Renal cortex interstitium (tissue), 11 donors: ENCODE measurements at regions not wholly inside any gene's neighbourhood (a gene's known extent, or its start where the extent isn't known, plus 50 kb on each side); places are given as distances from the start of the nearest gene placed in this dataset.
"Not testable (repeated sequence)": the region's sequence is repeated elsewhere in the genome, so short reads cannot be mapped to it uniquely, and the experiment has no call there.

Source experiments
- DNase-seq, 11 donors: peaks; one replicate each; pipeline ENCODE4 v3.0.0-alpha.2; 2013; ENCODE audit warnings: low read depth in 9 of 11, low spot score in 4 of 11; ENCODE audit errors: extremely low read depth in 1 of 11

DNA sequence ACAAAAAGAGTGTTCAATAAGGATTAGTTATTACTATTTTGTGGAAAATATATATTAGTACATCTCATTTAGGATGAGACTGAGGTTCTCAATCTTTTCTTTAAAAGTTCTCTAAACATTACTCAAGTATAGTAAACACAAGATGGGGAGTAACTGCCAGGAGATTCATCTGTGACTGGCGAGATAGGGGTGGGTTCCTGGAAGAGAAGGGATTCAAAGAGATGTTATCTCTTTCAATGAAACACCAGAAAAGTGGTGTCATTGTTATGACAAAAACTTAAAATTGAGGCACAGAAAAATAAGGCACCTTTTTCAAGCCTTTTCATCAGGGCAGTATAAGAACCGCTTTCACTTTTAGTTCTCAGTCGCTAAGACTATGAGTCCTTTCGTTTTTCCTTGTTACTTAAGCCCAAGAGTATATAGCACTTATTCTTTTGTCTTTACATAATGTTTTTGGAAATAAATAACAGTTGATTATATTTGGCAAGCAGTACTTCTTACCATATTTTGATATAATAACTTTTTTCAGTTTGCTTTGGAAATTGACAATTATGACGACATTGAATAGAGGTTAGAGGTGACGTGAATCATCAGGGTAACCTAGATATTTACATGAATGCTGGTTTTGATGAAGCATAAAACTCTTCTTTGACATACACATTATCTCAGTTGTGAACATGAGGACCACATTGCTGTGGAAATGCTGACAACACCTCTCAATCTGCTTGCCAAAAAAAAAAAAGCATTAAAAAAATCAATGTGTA lies 393.9 kb upstream of the TCF4 start:
- no peak for DNase-seq

GRCh38 chr18:55974521-55974920 lies 386.5 kb upstream of the TCF4 start:
- no peak for DNase-seq

DNA sequence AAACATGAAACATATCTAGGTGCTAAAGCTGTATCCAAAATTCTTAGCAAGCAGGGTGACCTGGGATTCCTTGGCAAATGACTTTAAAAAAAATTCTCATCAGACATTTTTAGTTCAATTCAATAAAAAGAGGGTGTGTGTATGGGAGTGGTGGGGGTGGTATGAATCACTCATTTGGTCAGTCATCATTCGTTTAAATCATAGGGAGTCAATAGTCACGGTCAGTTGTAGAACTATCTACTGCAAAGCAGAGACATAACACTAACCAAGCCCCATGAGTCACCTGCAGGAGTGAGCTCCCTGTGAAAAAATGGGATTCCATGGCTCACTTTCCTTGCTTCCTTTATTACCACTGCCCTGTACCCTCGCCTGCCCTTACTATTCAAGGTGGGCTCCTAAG lies 380.6 kb upstream of the TCF4 start:
- DNase-seq: no peak

GRCh38 chr18:55967019-55967418 lies 379.0 kb upstream of the TCF4 start:
- no peak for DNase-seq

DNA sequence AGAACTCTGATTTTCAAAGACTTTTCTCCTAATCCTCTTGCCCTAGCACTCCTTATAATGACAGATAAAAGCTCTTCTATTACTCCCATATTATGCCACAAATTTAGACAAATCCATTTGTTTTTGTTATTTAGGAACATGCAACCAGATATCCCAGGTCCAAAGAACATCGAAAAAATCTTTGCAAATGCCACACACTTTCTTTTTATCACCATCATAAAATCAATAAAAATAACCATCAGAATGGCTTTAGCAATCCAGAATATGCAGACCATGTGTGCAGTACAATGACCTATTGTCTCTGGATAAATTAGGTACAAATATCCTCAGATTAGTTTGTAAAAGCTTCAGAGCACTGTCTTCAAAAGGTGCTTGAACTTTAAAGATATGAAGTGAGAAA lies 376.2 kb upstream of the TCF4 start:
- no peak for DNase-seq

- DNase-seq: no peak
These were observed 365.3 kb upstream of the TCF4 start for GRCh38 chr18:55953326-55953725.

DNA sequence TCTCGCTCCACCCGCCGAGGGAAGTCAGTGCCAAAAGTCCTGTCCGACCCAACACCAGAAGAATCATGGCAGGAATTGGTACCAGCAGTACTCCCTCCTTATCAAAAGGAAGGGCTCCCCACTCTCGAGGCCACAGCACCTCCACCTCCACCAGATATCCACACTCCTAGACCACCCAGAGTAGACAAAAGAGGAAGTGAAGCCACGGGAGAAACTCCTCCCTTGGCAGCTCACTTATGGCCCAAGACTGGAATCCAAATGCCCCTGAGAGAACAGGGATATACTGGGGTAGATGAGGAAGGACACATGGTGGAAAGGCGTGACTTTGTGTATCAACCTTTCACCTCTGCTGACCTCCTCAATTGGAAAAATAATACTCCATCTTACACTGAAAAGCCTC lies 363.7 kb upstream of the TCF4 start:
- not testable (repeated sequence) for DNase-seq

DNA sequence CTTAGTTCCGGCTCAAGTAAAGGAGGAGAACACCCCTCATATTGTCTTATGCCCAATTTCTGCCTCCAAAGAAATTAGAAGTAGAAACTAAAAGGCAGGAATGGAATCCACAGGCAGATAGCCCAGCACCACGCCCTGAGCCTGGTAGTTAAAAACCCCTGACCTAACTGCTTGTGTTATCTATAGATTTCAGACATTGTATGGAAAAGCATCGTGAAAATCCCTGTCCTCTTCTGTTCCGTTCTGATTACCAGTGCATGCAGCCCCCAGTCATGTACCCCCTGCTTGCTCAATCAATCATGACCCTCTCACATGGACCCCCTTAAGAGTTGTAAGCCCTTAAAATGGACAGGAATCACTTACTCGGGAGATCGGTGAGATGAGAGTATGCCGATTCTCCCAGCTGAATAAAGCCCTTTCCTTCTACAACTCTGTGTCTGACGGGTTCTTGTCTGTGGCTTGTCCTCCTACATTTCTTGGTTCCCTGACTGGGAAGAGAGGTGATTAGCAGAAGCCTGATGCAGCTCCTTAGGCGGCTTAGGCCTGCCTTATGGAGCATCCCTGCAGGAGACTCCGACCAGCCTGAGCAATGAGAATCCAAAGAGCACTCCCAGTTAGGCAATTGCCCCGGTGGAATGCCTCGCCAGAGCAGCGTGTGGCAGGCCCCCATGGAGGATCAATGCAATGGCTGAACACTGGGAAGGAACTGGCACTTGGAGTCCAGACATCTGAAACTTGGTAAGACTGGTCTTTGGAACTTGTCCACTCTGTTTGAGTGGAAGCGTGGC lies 362.6 kb upstream of the TCF4 start:
- DNase-seq: no peak

DNA sequence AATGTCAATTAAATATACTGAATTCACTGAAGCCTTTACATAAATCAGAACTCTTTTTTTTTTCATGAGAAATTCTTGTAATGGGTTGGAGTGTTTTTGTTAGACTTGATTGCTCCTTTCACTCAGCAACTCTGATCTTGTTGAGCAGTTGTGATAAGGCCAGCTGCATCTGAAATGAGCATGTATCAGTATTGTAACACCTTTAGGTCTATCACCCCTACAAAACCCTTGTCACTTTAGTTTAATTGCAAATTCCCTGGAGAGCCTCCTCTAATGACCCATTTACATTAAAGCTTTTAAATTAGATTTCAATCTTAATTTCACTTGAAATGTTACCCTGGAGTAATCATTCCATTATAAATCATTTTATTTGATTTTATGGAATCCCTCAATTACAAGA lies 346.8 kb upstream of the TCF4 start:
- no peak for DNase-seq

GRCh38 chr18:55932675-55933074 lies 344.7 kb upstream of the TCF4 start:
- no peak for DNase-seq

DNA sequence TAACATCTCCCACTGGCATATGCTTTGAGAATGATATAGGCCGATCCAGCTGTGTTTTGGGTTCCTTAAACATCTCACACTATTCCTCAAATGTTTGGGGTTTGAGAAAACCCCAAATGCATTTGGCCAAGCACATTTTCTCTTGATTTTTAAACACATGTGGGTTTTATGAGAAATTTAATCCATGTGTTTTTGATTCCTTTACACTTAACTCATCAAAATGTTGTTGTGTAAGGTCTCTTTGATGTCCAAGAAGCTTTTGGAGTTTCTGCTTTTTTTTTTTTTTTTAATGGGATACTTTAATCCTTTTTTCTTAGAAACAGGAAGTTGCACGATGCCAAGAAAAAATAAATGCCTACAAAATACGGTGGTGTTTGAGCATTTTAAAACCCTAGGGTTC lies 339.8 kb upstream of the TCF4 start:
- DNase-seq: no peak

- DNase-seq: no peak
These were observed 337.8 kb upstream of the TCF4 start for GRCh38 chr18:55925772-55926171.

GRCh38 chr18:55920063-55920462 lies 332.1 kb upstream of the TCF4 start:
- no peak for DNase-seq

- DNase-seq: no peak
These were observed 330.5 kb upstream of the TCF4 start for GRCh38 chr18:55918444-55918843.

- no peak for DNase-seq
These were observed 324.9 kb upstream of the TCF4 start for GRCh38 chr18:55912919-55913318.

GRCh38 chr18:55912071-55912470 lies 324.1 kb upstream of the TCF4 start:
- DNase-seq: no peak

GRCh38 chr18:55910296-55910695 lies 322.3 kb upstream of the TCF4 start:
- no peak for DNase-seq

GRCh38 chr18:55908901-55909366 lies 320.9 kb upstream of the TCF4 start:
- peak; percentile 34 to 72 (median 62) for DNase-seq

GRCh38 chr18:55907453-55908175 lies 319.6 kb upstream of the TCF4 start:
- no peak for DNase-seq

DNA sequence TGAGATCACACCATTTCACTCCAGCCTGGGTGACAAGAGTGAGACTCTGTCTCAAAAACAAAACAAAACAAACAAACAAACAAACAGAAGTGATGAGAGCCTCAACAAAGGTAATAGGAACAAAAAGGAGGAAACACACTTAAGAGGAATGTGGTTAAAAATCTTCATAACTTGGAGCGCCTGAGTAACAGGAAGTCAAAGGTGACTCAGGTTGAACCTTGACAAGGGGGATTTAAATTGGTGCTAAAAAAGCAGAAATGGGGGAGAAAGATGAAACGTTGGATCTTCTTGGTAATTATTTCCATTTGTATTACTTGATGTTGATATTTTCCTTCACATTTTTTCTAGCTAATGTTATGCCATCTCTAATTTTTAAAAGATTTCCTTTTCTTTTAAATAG lies 318.5 kb upstream of the TCF4 start:
- no peak for DNase-seq
